ENCODE measurements at regions not wholly inside any gene's neighbourhood (a gene's known extent, or its start where the extent isn't known, plus 50 kb on each side); places are given as distances from the start of the nearest gene placed in this dataset.
A peak's percentile ranks its signal among the peaks of the same experiment; 100 is the strongest.

DNA sequence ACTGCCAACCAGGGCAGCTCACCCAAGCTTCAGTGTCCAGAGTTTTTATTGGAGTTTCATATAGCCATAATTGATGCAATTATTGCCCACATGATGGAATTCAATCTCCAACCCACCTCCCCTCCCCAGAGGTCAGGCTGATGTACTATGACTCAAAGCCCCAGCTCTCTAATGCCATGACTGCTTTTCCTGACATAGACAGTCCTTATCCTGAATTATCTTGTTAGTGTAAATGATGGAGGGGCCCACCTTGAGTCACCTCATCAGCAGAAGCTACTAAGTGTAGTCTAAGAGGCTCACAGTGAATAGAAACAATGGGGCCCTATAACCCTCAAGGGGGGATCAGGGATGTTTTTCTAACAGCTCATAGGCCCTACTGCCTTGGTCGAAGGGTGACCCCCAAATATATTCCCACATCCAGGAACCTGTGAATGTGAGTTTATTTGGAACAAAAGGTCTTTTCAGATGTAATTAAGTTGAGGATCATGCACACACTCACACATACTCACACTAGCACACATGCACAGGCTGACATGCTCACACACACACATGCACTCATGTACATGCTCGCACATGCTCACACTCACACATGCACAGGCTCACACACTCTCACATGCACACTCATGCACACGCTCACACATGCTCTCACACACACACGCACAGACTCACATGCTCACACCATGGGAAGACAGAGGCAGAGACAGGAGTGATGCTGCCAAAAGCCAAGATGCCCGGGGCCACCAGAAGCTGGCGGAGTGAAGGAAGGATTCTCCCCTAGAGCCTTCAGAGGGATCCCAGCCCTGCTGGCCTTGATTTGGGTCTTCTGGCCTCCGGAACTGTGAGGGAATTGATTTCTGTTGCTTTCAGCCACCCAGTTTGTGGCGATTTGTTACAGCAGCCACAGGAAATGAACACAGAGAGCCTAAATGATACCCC lies 131.2 kb upstream of the SMAD3 start:
- no peak for DNase-seq

DNA sequence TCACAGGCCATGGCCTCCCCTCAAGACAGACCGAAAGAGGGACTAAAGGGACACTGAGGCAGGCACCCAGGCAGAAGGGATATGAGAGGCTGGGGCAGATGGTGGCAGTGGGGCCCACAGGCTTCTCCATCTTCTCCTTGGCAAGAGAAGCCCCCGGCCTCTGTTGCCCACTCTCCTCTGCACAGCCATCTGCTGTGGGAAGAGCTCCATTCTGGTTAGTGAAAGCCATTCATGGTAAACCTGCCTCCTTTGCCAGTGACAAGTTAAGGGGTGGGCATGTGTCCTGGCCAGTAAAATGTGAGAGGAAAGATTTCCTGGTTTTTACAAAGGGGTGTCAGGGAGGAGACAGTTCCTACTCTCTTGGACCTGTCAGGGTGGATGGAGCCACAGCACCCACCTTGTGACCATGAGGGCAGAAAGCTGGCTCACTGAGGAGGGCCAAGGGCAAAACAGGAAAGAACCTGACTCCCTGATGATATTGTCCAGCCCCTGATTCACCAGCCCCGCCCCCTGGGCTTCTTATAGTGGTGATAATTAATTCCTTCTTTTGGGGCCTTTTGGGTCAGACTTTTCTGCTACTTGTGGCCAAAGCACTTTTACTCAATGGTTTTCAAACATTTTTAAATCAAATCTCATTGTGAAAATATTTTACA lies 130.4 kb upstream of the SMAD3 start:
- no peak for DNase-seq

DNA sequence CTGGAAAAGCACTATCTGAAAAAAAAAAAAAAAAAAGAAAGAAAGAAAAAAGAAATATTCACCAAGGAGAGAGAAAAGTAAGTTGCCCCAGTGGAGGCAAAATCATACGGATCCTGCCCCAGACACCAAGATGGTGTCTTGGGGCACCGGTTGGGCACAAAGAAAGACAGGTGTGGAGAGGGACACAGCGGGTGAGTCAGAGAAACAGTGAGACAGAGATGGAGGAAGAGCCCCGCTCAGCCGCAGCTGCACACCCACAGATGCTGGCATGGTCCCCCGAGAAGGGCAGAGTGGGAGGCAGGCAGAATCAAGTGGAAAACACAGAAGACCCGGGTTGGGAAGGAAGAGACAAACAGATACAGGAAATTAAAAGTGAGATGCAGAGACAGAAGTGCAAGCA lies 129.7 kb upstream of the SMAD3 start:
- DNase-seq: no peak

DNA sequence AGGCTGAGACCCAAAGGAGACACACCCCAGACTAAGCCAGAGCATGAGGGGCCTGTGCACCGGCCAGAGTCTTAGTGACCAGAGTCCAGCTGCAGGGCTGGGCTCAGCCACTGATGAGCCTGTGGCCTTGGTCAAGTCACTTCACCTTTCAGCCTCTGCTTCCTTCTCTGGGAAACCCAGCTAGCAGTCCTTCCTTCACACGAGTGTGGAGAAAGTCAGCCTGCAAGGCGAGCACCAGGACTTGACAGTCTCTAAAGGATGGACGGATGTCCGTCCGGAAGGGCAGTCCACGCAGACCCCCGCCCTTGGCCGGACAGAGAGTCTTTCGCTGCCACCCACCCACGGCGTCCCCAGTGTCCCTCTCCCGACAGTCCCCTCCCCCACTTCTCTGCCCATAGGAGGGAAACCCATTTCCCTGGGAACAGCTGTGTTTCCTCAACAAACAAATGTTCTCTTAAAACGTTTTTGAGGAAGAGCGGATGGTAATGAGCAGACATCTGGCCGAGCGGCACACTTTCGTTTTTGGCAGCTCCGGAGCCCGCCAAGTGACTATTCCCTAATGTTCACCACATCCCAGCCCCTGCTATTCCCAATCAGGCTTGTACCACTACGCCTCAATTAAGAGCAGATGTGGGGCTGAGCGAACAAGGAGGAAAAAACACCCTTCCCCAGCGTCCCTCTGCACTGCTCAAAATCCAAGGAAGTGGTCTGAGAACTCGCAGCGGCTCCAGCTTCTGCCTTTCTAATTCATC lies 129.1 kb upstream of the SMAD3 start:
- no peak for DNase-seq

DNA sequence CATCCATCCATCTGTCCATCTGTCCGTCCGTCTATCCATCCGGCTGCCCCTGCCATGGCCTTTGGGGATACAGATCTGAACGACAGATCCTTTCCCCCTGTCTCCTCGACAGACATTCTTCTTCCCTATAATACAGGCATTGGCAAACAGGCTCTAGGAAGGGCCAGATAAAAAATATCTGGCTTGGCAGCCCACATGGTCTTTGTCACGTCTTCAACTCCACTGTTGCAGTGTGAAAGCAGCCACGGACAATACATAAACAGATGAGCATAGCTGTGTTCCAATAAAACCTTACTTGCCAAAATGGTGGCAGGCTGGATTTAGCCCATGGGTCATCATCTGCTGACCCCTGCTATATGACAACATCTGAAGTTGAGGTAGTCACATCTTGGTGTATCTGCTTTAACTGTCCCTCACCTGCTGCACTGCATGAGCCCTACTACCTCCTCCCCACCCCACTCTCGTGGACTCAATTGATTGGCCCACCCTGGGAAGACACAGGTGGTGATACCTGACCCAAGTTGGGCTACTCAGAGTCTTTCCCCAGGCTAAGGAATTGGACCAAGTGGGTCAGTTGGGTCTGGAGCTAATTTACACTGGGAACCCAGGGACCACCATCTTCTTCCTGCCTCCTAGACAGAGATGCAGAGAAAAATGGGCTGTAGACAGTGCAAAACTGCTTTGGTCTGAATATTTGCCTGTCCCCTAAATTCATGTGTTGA lies 128.4 kb upstream of the SMAD3 start:
- DNase-seq: no peak

DNA sequence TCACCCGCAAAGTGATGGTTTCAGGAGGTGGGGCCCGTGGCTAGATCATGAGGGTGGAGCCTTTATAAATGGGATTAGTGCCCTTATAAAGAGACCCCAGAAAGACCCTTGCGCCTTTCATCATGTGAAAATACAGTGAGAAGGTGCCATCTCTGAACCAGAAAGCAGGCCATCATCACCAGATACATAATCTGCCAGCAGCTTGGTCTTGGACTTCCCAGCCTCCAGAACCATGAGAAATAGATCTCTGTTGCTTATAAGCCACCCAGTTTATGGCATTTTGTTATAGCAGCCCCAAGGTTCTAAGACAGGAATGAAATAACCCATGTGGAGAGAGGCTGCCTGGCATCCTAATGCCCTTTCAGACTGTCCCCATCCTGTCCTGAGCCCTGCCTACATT lies 127.8 kb upstream of the SMAD3 start:
- no peak for DNase-seq

DNA sequence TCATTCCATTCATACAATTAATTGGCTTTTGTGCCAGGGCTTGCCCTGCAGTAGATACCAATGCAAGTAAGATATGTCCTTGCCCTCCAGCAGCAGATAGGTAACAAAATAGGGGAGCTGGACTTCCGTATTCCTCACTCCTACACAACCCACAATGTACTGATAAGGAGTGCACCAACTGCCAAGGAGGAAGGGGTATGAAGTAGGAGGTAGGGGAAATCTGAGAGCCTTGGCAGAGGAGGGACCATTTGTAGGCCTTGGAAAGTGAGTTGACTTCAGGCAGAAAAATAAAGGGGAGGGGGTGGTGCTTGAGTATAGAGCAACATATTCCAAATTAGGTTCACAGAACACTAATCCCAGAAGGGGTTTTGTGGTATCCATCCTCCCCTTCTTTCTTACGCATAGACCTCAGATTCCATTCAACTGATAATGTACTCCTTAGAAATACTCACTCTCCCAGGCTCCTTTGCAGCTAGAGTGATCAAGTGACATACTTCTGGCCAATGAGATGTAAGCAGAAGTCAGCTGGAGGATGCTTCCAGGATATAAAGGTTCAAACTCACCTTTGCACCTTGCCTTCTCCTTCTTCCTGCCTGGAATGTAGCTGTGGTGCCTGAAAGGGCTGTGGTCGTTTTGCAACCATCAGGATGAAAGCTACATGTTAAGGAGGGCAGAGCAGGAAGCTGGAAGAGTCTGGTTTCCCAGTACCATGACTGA lies 127.1 kb upstream of the SMAD3 start:
- no peak for DNase-seq

DNA sequence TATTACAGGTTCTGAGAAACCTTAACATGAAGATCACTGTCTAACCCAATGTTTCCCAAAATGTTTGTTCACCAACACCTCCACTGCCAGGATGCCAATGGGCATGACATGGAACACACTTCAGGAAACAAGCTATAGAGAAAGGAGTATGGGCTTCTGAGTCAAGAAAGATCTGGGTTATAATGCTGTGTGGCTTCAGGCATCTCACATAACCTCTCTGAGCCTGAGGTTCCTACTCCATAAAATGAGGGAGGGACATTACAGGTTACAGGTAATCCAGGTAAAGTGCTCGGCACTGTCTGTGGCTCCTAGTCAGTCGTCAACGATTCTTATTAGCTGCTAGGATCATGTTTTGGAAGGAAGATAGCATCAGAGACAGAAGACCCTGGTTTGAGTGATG lies 126.4 kb upstream of the SMAD3 start:
- DNase-seq: no peak

DNA sequence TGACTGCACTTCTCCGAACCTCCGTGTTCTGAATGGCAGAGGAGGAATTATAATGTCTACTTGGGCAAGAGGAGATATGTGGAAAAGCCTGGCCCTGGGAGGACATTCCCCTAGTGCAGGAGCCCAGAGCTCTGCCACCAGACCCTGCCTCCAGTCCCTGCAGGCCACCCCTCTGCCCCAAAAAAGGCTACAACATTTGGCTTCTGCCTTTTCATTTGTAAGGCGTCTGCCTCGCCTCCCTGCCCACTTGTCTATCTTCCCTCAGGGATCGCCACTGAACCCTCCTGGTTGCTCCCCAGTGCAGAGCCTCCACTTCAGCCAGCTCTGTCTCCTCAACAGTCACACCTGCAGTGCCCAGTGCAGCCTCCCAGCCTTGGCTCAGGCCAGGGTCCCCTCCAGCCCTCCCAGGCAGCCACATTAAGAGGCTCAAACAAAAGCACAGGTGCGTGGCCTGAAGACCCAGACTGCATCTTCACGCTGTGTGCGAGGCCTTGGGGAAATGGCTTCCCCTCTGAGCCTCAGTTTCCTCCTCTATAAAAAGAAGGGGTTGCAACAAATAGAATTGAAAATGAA lies 125.9 kb upstream of the SMAD3 start:
- no peak for DNase-seq

DNA sequence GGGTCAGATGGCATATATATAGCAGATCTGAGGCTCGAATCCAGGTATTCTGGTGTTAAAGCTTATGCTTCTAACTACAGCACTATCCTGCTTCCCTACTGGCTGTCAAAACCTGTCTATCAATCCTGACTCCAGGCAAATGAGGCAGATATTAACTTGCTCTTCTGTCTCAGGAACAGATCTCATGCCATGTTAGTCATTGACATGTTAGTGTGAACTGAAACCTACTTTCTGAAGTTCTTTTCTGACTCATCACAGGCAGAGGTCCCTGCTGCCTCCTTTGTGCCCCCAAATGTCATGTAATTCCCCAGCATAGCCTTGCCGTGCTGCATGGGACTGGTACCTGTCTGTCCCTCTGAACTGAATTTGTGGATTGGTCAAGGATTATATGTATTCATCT lies 125.0 kb upstream of the SMAD3 start:
- peak; percentile 64 for DNase-seq

DNA sequence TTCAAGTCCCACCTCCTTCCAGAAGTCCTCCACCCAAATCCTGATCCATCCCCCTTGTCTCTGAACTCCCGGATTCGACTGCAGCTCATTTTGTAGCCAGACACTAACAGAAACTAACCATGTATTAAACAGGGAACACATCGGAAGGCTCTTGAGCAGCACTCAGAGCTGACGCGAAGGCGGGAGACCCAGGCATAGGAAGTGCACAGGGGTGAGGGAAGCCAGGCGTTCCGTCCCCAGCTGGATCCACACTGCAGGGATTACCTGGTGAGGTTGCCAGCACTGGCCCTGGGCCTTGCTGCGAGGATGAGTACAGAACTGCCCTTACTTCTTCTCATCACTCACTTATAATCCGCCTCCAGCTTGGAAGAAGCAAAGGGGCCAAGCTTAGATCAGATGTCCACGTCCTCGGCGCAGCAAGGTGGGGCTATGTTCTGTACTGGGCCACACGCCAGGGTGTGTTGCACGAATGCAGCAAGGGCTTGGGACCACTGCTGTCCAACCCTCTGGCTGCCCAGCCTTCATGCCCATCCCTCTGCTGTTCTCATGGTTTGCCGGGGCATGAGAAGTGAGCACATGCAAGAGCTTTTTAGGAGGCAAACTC lies 124.2 kb upstream of the SMAD3 start:
- no peak for DNase-seq

DNA sequence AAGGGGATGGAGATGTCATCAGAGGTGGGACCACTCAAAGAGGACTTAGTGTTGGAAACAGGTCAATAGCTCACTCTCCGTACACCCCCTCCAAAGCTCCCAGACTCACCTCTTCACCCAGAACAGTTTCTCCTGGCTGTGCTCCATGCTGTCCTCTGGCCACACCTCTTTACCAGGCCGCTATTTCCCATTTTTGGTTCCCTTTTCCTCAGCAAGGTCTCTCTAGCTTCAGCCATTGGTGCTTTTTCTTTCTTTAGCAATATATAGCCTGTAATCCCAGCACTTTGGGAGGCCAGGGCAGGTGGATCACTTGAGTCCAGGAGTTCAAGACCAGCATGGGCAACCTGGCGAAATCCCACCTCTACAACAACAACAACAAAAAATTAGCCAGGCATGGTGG lies 123.6 kb upstream of the SMAD3 start:
- no peak for DNase-seq

DNA sequence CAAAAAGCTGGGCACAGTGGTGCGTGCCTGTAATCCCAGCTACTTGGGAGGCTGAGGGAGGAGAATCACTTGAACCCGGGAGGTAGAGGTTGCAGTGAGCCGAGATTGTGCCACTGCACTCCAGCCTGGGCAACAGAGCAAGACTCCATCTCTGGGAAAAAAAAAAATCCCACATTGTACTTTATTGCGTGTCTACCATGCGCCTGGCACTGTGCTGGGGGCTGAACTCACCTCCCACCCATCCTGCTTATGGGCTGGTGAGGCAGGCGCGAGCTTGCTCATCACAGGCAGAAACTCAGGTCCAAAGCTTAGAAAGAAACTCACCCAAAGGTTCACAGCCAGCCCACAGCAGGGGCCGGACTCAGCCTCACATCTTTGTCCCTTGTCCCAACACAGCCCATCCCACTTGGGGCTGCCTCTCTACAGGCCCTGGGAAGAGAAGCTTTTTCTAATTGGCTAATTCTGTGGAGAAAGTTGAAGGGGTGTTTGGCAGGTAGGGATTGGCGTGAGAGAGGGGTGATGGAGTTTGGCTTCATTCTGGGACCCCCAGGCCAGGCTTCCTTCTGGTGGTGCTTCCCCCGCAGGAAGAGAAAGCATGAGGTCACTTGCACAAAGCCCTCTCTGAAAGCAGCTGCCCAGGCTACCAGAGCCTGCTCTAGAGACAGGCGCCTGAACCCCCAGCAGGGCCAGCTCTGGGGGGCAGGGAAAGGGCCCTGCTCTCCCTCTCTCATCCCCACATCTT lies 122.6 kb upstream of the SMAD3 start:
- no peak for DNase-seq

DNA sequence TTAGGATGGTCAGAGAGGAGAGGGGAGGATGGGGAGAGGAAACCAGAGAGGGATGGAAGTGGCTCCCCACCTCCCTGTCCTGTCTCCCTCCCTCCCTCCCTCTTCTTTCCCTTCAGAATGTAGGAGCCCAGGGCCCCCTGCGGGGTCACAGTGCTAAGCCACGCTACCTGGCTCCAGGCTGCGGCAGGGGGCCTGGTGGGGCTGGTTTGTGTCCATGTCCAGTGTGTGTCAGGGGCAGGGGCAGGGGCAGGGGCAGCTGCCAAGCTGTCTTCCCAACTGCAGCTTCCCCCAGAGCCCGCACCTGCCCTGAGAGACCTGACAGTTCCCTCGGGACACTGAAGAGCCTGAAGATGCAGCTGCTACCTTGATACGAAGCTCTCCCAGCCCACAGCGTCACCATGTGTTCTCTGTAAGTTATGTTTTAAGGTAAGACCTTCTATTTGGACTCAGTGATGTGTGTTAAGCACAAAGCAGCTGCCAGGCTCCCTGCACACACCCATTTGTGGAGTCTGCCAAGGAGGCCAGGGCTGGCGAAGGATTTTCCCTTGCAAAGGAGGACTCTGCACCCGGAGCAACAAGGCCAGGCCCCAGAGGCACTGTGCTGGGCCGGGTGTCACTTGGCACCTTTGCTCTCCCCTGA lies 121.8 kb upstream of the SMAD3 start:
- DNase-seq: no peak

DNA sequence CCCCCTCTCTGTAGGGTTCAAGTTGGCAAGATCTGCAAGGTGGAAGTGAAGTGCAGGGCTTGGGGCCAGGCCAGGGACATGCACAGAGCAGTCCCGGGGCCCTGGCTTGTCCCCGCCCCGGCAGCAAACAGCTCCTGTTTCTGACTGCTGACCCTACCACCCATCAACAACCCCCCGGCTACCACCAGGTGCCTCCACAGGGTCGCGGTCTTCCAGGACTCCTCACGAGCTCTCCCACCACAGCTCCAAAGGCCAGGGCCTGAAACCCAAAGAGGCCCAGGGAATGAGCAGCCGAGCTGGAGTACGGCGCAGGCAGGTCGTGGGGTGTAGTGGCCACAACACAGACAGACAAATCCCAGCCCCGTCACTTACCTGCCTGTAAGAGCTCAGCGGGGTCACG lies 121.3 kb upstream of the SMAD3 start:
- DNase-seq: no peak

DNA sequence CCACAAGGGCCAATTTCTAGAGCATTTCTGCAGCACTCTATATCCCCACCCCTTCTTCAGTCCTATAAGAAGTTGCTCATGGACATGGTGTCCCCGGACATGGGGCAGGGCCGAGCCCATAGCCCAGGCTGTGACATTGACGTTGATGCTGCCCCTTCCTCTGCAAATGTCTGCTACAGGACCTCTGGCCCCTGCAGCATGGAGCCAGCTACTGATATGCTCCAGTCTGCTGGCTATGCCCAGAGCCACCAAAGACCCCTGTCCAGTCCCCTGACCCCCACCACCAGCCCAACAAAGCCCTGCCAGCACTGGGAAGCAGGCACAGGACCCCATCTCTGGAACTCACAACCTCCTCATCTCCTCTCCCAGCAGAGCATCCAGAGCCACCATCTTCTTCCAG lies 120.1 kb upstream of the SMAD3 start:
- no peak for DNase-seq

DNA sequence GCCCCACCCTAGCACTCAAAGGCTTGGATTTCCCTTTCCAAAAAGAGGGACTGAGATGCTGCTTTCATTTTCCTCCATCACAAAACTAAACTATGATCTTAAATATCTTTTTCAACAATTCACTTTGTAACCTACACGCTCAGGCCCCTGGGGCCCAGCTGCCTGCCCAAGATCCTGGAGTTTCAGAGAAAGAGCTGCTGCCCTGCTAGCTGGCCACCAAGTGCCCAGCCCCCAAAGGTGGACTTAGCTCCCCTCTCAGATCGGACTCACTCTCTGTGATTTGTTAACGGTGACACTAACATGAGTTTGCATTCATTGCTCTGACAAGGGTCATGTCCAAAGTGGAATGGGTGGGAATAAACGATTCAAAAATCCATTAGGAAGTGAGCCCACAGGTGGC lies 119.6 kb upstream of the SMAD3 start:
- DNase-seq: no peak

DNA sequence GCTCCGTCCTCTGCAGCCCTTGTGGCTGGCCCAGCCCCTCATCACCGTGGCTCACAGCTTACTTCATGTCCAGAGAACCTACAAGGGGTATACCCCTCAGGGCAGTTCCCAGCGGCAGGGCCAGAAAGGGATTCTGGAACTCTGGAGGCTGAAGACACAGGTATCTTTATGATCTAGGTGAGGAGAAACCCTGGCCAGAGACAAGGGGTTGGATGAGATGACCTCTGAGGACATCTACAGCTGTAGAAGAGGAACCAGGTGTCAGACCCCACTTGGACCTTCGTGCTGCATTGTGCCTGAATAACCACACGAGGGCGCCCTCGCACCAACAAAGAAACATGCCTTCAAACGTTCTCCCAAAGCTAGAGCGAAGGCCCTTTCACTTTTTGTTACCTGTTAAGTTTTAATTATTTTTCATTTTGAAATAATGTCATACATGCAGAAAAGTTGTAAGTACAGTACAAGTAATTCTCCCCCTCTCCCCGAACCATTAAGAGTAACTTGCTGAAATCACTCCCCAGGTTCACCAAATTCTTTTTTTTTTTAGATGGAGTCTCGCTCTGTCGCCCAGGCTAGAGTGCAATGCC lies 118.7 kb upstream of the SMAD3 start:
- peak; percentile 78 for DNase-seq

DNA sequence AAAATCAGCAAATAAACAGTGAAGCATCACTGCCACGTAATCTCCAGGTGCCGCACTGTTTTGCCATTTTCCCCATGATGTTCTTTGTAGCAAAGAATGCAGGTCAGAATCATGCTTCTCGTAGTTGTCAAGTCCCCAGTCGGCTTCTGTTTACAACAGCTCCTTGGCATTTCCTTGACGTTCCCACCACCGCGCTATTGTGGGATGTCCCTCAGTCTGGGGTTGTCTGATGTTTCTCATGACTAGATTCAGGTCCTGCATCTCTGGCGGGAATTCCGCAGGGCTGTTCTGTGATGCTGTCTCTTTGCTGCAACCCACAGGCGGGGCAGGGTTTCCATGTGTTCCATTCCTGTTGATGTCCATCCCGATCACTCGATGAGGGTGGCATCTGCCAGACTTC lies 117.9 kb upstream of the SMAD3 start:
- DNase-seq: no peak

DNA sequence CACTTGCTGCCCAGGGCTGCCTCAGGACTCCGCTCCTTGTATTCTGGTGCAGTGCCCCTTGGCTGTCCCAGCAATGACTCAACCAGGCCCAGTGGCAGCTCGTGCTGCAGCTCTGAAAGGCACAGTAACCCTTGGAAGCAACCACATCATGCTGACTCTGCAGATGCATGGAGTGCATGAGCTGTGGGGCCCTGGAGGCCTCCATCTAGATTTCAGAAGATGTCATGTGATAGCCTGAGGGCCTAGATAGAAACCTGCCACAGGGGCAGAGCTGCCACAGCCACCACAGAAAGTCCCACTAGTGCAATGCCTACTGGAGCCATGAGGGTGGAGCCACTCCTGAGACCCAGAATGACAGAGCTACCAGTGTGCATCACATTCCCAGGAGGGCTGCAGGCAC lies 117.1 kb upstream of the SMAD3 start:
- DNase-seq: peak; percentile 65
